NCI-H2196 treated with DMSO at 0.1 percent for 48 hours (cell line): ENCODE measurements at regions not wholly inside any gene's neighbourhood (a gene's known extent, or its start where the extent isn't known, plus 50 kb on each side); places are given as distances from the start of the nearest gene placed in this dataset.
"Not testable (repeated sequence)": the region's sequence is repeated elsewhere in the genome, so short reads cannot be mapped to it uniquely, and the experiment has no call there.

Experiments used
- DNase-seq: peaks from one replicate; lab custom pipeline; 2025; ENCODE audit not compliant: unreplicated experiment; lab: John Stamatoyannopoulos, UW

DNA sequence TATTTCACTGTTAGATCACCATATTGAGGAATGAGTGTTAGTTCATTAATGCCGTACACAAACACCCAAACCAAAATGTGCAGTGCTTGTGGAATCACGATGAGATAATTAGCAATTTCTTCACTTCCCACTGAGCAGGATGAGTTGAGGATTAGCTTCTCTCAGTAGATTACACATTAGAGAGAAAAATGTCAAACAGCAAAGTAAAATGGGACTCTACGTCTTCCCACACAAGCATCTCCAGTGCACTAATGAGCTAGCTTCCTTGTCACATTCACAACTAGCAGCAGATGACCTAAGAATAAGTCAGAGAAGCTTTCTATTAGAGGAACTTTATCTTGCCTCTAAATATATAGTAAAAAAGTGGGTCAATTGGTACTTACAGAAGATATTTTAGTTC lies 926.9 kb downstream of the TSN start:
- DNase-seq = no peak

DNA sequence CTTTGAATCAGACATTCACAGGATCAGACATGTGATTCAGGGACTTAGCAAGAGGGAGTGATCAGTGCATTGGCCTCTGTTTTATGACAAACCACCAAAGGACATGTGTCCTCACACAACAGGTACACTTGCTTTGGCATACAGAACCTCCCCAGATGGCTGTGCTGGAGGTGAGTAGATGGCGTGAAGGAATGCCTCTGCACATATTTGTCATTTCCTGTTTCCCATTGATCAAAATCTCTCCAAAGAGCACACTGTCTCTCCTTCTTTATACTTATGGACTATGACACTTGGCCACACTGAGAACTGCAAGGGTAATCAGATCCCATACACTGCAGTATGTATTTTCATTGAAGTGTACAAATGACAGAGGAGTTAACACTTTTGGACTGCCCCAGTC lies 927.6 kb downstream of the TSN start:
- DNase-seq = no peak

DNA sequence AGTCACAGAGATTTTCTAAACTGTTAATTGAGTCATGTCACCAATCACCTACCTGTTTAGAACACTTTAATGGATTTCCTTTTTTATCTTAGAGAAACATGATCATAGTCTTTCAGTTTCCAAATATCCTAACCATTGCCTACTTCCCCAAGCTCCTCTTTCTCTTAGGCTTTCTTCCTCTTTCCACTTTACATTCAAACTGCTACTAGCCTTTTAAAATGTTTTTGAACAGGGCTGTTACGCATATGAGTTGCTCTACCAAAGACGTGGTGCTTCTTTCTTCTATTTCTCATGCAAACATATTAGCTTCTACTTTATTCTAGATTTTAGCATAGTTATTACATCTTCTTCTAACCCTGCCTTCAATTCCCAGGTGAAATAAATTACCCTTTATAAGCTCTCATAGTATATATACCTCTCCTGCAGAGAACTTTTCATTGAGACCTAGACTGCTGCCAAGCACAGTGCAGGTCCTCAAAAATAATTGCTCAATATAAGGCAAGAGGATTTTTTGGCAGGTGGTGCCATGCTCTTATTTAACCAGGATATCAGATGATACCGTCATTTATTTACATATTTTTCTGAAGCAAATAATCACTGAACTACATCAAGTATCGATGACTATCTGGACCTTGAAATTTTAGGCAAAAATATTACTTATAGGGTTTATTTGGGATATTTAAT lies 937.1 kb downstream of the TSN start:
- DNase-seq = peak; percentile 29

DNA sequence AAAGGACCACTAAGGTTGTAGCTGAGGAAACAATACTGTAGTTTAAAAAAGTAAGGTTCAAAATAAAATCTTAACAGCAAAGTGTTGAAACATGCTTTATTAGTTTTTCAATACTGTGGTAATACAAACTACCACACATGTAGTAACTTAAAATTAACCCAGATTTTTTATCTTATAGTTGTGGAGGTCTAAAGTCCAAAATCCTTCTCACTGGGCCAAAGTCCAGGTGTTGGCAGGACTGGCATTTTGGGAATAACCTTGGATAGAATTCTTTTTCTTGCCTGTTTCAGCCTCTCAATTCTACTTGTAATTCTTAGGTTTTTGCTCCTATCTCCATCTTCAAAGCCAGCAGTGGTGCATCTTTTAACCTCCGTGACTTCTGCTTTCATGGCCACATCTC lies 942.0 kb downstream of the TSN start:
- DNase-seq = no peak

DNA sequence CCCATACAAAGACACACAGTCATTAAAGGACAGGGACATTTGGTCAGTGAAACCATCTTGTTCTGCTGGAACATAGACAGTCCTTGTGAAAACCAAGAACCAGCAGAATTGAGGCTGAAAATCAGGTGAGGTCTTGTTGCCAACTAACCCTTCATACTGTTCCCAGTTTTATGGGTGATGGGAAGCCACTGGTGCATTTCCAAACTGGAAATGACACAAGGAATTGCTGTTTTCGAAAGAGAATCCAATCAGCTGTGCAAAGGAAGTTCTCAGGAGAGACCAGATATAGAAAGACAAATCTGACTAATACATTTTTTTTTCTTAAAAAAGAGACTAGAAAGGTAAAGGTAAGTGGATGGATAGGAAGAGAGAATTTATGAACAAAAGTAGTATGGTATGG lies 948.2 kb downstream of the TSN start:
- no peak for DNase-seq

DNA sequence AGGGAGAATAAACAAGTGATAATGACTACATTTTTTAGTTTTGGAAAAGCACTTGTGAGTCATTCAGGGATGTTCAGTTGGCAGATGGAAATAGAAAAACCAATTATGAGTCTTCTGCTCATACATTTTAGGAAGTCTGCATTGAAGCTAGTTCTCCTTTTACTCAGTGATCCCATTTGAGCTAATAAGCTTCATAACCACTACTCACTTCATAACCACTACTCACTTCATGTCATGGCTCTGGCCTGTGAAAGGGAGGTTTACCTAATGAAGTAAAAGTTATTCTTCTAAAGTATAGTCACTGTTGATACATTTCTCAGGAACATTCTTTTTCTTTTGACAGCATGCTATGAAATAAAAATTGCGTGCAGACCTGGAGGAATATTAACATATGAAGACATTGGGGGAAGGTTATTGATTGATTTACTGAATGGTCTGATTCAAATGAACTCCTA lies 948.7 kb downstream of the TSN start:
- no peak for DNase-seq

DNA sequence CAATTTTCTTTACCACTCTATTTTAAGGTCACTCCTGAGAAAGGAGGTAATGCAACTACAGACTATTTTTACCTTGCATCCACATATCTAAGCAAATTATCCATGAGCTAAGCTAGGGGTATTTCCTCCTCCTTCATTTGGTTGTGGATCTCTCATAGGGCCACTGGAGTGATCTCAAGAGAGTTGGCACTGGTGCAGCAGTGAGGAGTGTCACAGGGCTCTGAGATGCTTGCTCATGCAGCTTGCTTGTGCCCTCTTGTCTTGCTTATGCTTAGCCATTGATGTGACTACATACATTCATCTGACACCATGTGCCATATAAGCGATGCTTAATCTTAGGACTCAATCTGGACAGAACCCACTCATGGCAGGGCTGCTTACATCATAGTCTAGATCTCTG lies 950.3 kb downstream of the TSN start:
- DNase-seq = no peak

DNA sequence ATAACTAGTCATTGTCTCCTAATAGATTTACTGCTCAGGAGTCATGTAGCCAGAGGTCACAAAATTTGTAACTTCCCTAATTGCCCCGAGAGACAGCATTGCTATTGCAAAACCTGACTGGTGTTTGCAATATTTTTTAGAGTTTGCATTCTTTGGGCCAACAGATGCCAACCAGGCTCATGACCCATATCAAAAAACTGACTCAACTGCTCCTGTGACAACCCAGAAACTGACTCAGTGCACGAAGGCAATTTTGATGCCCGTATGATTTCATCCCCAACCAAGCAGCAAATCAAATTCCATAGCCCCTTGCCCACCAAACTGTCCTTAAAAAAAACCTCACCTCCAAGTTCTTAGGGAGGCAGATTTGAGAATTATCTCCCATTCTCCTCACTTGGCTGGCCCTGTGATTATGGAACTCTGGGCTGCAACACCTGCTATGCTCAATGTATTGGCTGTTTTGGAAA lies 951.3 kb downstream of the TSN start:
- DNase-seq = no peak

DNA sequence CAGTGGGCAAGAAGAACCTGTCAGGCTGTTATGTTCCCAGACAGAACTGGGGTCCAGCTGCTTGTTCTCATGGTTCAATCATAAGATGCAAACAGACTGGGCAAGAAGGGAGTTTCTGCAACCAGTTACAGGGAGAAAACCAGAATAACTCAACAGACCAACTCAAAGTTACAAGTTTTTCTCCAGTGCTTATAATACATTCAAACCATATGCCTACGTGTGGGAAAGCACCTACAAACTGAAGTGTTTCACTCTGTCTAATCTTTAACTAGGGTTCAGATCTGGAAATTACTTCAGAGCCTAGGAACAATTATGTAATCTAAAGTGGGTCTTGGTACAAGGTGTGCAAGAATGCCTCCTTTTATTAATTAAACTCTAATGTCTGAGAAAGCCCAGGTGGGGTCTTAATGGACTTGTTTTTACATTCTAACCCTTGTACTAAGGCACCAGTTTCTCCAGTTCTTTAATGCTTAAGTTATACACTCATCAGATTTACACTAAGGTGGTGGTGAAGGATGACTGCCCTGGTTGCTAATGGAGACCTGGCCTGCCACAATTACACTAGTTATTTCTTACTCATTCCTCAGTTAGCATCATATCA lies 951.9 kb downstream of the TSN start:
- no peak for DNase-seq

DNA sequence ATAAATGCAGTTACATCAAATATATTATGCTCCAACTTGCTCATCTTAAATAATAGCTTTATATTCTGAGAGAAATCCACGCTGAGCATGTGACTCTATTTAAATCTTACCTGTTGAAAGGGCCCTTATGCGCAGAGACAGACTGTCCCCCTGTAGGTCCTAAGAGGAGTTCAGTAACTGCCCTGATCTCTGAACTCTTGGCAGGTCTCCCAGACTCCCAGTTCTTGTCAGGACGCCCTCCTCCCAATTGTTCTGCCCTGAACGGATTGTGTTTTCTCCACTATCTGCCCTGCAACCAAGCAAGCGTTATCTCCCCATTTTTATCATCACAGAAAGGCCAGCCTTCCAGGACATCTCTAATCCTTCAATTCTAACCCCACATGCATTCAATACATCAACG lies 954.6 kb downstream of the TSN start:
- DNase-seq = no peak

DNA sequence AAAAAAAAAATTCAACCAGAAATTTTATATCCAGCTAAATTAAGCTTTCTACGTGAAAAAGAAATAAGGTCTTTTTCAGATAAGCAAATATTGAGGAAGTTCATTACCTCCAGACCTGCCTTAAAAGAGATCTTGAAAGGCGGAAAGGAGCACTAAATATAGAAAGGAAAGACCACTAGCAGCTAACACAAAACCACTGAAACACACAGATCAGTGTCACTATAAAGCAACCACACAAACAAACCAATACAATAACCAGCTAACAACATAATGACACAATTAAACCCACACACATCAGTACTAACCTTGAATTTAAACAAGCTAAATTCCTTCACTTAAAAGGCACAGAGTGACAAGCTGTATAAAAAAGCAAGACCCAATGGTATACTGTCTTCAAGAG lies 958.3 kb downstream of the TSN start:
- no peak for DNase-seq

DNA sequence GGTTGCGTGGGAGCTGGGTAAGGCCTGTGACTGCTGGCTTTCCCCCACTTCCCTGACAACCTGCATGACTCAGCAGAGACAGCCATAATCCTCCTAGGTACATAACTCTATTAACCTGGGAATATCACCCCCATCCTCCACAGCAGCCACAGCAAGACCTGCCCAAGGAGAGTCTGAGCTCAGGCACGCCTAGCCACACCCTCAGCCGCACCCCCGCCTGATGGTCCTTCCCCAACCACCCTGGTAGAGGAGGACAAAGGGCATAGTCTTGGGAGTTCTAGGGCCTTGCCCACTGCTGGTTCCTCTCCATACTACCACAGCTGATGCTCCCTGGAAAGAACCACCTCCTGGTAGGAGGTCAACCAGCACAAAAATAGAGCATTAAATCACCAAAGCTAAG lies 965.4 kb downstream of the TSN start:
- not testable (repeated sequence) for DNase-seq

DNA sequence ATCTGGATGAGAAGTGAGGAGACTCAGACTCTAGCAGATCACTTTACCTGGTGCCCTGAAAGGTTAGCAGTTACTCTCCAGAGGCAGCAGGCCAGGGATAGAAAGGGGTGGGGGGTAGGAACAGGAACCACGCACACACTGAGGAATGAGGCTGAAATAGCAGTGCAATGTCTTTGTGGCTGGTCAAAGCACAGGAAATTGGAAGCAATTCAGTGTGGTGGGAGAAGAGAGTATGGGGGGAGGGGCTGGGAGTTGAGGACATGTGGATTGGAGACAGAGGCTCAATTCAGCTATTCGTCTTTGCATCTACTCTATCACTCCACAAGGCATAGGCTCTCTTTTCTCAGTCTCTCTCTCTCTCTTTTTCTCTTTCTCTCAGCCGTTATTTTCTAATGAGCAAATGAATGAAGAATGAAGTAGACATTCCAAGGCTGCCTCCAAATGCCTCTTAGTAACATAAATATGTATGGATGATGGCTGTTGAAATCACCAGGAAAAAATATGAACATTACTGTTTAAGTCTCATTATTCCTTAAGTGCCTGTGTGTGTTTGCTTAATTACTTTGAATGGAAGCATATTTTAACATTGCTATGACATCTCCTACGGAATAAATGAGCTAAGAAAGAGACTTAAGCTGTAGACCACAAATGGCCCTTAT lies 979.4 kb downstream of the TSN start:
- no peak for DNase-seq

DNA sequence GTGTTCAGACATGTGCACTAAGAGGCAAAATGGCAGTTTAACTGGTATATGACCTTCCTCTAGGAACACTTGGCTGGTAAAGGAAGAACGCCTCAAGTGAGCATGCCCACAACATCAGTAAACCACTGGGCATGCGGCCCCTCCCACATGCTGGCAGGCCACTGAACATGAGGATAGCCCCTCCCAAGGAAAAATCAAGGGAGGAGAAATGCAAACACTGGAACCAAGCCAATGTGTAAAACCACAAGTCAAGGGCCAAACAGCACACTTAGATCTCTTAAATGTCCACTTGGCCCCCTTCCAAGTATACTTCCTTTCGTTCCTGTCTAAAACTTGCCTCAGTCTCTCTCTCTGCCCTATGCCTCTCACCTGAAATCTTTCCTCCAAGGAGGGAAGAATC lies 980.8 kb downstream of the TSN start:
- peak; percentile 32 for DNase-seq

DNA sequence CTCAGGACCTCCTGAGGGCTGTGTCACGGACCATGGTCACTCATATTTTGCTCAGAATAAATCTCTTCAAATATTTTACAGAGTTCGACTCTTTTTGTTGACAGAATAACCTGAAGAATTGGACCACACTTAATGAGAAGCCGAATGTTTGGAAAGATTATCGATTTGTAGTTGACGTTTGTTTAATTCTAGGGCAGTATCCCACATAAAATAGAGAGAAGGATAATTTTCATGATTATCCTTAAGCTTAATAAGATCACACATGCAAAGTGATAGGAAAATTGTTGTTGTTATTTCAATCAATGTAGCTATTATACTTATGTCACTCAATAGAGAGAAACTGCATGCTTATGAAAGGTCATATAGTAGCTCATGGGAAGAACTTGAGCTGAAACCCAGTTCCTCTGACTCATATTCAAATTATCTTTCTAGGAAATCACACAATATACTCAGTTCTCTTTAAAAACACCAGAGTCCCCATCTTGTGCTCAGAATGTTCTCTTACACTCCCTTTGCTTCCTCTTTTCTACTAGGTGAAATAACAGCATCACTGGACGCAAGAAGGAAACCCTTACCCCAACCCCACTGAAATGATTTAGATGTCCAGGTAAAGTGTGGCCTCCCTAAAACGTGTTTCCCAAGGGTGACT lies 982.1 kb downstream of the TSN start:
- no peak for DNase-seq

DNA sequence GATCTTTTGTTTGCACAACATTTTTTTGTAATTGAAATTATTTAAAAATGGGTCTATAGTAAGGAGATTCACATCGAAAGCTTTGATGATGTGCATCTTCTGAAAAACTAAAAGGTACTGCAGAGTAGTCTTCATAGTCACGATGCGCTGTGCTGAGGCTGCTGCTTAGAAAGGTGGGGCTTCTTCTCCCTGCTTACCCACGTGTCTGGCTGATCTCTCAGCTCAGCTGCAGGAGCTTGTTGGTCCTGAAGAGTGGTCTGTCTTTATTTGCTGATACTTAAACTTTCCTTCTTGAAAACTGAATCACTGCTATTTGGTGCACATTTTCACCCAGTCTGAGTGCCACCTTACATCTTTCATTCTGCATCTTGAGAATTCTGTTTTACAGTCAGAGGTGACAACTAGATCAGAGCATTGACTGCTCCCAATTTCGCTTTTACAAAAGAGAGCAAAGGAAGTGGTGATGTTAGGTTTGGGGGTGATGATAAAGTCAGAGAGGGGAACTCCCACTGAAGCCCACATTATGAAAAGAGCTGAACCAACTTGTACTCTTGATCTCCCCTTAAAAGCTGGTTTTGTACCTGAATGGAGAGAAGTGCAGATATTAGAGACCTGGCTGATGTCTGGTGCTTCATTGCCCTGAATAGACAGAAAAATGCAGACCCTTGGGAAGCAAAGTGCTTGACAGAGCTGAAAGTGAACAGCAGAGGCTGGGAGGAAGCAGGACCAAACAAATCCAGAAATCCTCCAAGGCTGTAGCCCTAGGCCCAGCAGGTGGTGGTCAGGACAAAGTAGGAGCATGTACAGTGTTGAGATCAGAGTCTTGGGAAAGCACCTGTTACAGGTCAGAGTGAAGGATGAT lies 984.5 kb downstream of the TSN start:
- DNase-seq = no peak

DNA sequence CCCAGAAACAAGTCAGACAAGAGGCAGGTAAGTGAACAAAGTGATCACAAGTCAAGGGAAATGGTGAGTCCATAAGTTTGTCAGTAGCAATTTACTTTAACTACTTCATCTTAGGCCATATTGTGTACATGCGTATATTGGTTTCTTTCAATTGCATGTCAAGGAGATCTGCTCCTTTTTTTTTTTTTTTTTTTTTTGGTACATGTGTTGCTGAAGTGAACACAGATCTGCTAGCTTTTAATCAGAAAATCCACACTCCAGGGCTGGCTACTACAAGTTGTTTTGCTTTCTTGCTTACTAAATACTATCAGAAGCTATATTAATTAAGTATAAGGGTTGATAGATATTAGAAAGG lies 985.1 kb downstream of the TSN start:
- DNase-seq = no peak

DNA sequence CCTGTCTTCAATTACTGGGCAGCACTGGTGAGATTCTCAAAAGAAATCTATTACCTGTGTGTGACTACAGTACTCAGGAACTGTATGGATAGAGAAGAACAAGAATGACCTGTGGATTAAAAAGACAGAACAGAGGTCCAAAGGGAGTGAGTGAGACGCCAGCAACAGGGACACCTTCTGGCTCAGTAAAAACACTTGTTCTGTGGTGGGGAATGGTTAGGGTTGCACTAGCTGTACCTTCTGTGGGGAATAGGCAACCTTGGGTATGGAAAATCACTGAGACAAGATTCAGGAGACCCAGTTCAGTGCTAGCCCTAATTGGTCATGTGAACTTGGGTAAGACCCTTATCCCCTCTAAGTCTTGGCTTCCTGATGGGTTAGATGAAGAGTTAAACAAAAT lies 986.0 kb downstream of the TSN start:
- no peak for DNase-seq

DNA sequence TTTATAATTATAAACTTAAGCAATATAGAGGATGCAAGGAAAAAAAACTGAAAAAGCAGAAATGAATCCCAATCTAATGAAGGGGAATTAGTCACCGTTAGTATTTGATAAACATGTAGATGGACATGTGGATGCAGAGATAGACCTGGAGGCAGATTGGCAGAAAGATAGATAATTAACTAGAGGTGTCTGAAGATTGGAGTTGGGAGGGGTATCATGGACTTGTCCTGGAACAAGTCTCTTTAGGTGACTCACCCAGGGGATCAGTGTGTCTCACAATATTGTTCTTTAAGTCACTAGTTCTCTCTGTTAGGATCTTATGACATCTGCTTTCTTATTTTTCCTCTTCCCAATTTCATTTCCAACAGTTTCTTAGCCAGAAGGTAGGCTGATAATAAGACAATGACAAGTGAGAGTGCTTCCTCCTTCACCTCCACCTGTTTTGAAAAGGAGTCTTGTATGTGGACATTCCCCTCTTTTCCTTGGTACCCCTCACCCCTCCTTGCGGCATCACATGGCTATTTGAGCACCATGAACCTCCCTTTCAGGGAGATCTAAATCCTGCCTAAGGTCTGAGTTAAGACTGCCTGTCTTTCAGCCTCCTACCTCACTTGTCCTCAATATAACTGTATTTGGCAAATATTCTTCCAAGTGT lies 987.7 kb downstream of the TSN start:
- DNase-seq = no peak

DNA sequence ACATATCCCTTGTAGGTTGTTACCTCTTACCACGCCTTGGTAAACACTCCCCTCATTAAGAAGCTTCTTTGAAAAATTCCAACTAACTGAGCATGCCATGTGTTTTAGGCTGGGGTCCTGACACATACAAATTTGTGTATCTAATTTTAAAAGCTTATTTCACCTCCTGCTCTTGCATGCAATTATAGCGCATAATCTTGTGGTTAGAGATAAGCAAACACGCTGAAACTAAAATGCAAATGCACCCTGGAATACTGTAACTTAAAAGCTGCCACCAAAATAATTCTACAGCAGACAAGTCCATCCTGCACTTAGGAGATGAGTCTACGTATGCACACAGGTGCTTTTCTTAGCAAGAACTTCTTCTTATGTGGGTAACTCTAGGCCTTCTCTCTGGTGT lies 990.2 kb downstream of the TSN start:
- DNase-seq = no peak

DNA sequence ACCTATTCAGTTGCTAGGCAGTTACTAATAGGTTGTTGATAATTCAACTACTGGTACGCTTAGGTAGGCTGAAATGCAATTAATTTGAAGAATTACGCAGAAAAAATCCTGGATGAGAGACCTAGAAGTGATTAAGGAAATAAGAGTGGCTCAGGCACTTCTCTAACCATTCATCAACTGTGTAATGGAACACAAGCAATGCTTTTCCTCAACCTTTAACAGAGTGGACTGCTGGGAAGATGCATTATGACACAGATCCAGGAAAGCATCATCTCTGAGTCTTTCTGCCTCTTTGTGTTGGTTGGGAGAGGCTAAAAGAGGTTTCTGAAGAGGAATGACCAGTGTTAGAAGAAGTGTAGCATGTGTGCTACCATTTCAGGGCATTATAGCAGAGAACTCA lies 992.2 kb downstream of the TSN start:
- DNase-seq = no peak
